ENCODE measurements at regions not wholly inside any gene's neighbourhood (a gene's known extent, or its start where the extent isn't known, plus 50 kb on each side); places are given as distances from the start of the nearest gene placed in this dataset.
"Not testable (repeated sequence)": the region's sequence is repeated elsewhere in the genome, so short reads cannot be mapped to it uniquely, and the experiment has no call there.

GRCh38 chr22:27240298-27241075, 561.1 kb downstream of the MN1 start:
- no peak for DNase-seq

GRCh38 chr22:27241430-27242321, 559.9 kb downstream of the MN1 start:
- DNase-seq = no peak

- no peak for DNase-seq
Observed at GRCh38 chr22:27242474-27242873, 559.1 kb downstream of the MN1 start.

- no peak for DNase-seq
Observed at GRCh38 chr22:27242917-27243589, 558.5 kb downstream of the MN1 start.

GRCh38 chr22:27244328-27244727, 557.2 kb downstream of the MN1 start:
- DNase-seq = no peak

- no peak for DNase-seq
Observed at GRCh38 chr22:27245056-27245455, 556.5 kb downstream of the MN1 start.

- no peak for DNase-seq
Observed at GRCh38 chr22:27246558-27246957, 555.0 kb downstream of the MN1 start.

GRCh38 chr22:27247701-27248434, 553.7 kb downstream of the MN1 start:
- no peak for DNase-seq

- DNase-seq = no peak
Observed at GRCh38 chr22:27250418-27250817, 551.1 kb downstream of the MN1 start.

- no peak for DNase-seq
Observed at GRCh38 chr22:27250886-27251285, 550.7 kb downstream of the MN1 start.

- DNase-seq = no peak
Observed at GRCh38 chr22:27251563-27251962, 550.0 kb downstream of the MN1 start.

GRCh38 chr22:27252282-27253049, 549.1 kb downstream of the MN1 start:
- no peak for DNase-seq

GRCh38 chr22:27253108-27253902, 548.3 kb downstream of the MN1 start:
- no peak for DNase-seq

- DNase-seq = not testable (repeated sequence)
Observed at GRCh38 chr22:27254063-27254462, 547.5 kb downstream of the MN1 start.

GRCh38 chr22:27255580-27255979, 546.0 kb downstream of the MN1 start:
- DNase-seq = no peak

- no peak for DNase-seq
Observed at GRCh38 chr22:27257987-27258386, 543.6 kb downstream of the MN1 start.

GRCh38 chr22:27258616-27259172, 542.9 kb downstream of the MN1 start:
- peak; percentile 5 for DNase-seq

- no peak for DNase-seq
Observed at GRCh38 chr22:27259433-27259832, 542.1 kb downstream of the MN1 start.

- no peak for DNase-seq
Observed at GRCh38 chr22:27260087-27260698, 541.4 kb downstream of the MN1 start.

GRCh38 chr22:27262361-27262760, 539.2 kb downstream of the MN1 start:
- no peak for DNase-seq
